GM20000 (cell line): ENCODE measurements at regions not wholly inside any gene's neighbourhood (a gene's known extent, or its start where the extent isn't known, plus 50 kb on each side); places are given as distances from the start of the nearest gene placed in this dataset.
A peak's percentile ranks its signal among the peaks of the same experiment; 100 is the strongest.

Experiments used
- DNase-seq: peaks from one replicate; pipeline ENCODE4 v3.0.0; 2012; ENCODE audit warnings: low spot score
- CTCF ChIP-seq: IDR thresholded peaks from 2 replicates; pipeline ENCODE4 v1.5.1; 2012; ENCODE audit warnings: mild to moderate bottlenecking, control low read depth; ENCODE audit errors: extremely low read depth, missing control alignments

DNA sequence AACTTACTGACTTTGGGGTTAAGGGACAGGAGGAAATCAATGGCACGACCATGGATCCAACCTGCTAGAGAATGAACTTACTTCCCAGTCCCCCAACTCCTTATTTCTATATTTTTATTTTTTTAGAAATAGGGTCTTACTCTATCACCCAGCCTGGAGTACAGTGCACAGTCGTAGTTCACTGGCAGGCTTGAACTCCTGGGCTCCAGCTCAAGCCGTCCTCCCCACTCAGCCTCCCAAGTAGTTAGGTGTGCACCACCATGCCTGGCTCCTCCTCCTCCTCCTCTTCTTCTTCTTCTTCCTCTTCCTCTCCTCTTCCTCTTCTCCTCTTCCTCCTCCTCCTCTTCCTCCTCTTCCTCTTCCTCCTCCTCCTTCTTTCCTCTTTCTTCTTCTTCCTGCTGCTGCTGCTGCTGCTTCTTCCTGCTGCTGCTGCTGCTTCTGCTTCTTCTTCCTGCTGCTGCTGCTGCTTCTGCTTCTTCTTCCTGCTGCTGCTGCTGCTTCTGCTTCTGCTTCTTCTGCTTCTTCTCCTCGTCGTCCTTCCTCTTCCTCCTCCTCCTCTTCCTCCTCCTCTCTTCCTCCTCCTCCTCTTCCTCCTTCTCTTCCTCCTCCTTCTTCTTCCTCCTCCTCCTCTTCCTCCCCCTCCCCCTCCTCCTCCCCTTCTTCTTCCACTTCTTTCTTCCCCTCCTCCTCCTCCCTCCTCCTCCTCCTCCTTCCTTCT lies 390.1 kb upstream of the RGS6 start:
- no peak for DNase-seq
- no peak for TF ChIP-seq CTCF

DNA sequence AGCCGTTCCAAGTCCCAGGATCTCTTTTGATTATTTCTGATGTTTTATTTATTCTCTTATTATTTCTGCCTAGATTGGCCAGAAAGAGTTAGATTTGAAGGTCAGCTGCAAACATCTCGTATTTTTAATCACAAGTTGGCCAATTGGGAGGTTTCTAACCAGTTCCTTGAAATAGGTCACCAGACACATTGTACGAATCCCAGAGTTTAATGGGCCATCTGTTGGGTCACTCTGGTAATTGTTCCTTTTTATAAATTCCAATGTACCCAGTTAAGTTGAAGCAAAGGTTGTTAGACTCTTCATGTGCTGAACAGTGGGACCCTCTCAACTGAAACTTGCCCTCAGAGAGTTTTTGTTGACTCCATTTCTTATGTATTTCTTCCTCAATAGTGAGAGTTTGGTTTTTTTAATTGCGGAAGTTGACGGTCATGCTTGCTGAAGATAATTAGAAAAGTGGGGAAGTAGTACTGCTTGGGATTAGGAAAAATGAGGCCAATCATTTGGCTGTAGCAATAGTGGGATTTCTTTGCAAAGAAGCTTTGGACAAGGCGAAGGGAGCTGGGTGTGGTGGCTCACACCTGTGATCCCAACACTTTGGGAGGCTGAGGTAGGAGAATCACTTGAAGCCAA lies 382.7 kb upstream of the RGS6 start:
- no peak for TF ChIP-seq CTCF

DNA sequence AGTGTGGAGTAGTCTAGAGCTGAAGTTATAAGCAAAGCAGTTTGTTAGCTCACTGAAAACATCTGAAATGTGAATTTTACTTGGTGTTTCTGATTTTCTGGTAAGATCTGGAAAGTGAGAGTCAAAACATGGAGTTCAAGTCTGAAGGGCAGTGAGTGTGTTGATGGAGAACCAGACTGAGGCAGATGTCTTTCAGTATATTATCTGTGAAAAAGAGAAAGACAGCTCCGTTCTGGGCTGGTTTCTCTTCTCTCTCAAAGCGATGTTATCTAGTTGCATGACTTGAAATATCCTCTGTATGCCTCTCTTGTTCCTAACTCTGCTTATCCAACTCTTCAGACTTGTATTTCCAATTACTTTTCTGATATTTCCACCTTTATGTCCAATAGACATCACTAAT lies 381.9 kb upstream of the RGS6 start:
- peak; percentile 18 for DNase-seq
- TF ChIP-seq CTCF: no peak

More for the DNA sequence above, 382.7 kb upstream of the RGS6 start:
- no peak for DNase-seq

- no peak for DNase-seq
- no peak for TF ChIP-seq CTCF
Observed at GRCh38 chr14:71551291-71551950, 380.8 kb upstream of the RGS6 start.

- no peak for DNase-seq
Observed at GRCh38 chr14:71552809-71553208, 379.4 kb upstream of the RGS6 start.

GRCh38 chr14:71553779-71554178 lies 378.4 kb upstream of the RGS6 start:
- no peak for TF ChIP-seq CTCF
- DNase-seq: no peak

More at GRCh38 chr14:71552809-71553208, 379.4 kb upstream of the RGS6 start:
- TF ChIP-seq CTCF: no peak

DNA sequence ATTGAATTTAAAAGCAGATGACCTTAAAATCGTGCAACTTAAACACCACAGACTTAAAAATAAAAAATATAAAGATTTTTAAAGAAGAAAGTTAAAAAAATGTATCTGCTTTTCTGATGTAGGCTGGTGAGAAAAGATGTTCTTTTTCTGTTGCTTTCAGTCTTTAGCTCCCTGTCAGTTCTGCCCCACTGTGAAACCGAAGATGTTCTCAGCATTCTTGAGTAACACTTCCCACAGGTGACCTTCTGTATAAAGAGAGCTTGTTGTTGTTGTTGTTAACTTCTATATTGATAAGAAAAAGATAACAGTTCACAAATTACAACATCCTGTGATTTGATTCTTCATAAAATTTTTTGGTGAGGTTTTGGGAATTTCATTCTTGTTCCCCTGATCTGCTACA lies 377.9 kb upstream of the RGS6 start:
- TF ChIP-seq CTCF: no peak

More for the DNA sequence above, 377.9 kb upstream of the RGS6 start:
- peak; percentile 25 for DNase-seq
